ENCODE measurements at regions not wholly inside any gene's neighbourhood (a gene's known extent, or its start where the extent isn't known, plus 50 kb on each side); places are given as distances from the start of the nearest gene placed in this dataset.

GRCh38 chr7:12133865-12134264, 77.2 kb upstream of the TMEM106B start:
- TF ChIP-seq CTCF (IDR thresholded peaks at IDR 0.05; ENCODE audit: poor library complexity): no peak
- TF ChIP-seq EZH2 (IDR thresholded peaks at IDR 0.05; ENCODE audit: borderline replicate concordance): no peak

Data from hepatocyte (in vitro differentiated cells).